Suppressor macrophage treated with lipopolysaccharide for 1 hour (primary cell): ENCODE measurements at regions not wholly inside any gene's neighbourhood (a gene's known extent, or its start where the extent isn't known, plus 50 kb on each side); places are given as distances from the start of the nearest gene placed in this dataset.
"Not testable (repeated sequence)": the region's sequence is repeated elsewhere in the genome, so short reads cannot be mapped to it uniquely, and the experiment has no call there.

Experiments used
- DNase-seq, 3 donors: peaks; one replicate each; pipeline ENCODE4 v3.0.0-alpha.2; 2020 to 2022

- DNase-seq, result not testable (repeated sequence)
Observed at GRCh38 chr15:29648415-29648814, 173.9 kb downstream of the TJP1 start.

GRCh38 chr15:29645841-29646240, 176.4 kb downstream of the TJP1 start:
- DNase-seq, result no peak

GRCh38 chr15:29644361-29644760, 177.9 kb downstream of the TJP1 start:
- DNase-seq, result not testable (repeated sequence)

GRCh38 chr15:29638781-29639180, 183.5 kb downstream of the TJP1 start:
- DNase-seq, result no peak

- DNase-seq, result no peak
Observed at GRCh38 chr15:29638011-29638410, 184.3 kb downstream of the TJP1 start.

GRCh38 chr15:29637555-29637954, 184.7 kb downstream of the TJP1 start:
- DNase-seq, result no peak

- no peak for DNase-seq
Observed at GRCh38 chr15:29636921-29637320, 185.3 kb downstream of the TJP1 start.

GRCh38 chr15:29636140-29636539, 186.1 kb downstream of the TJP1 start:
- DNase-seq, result no peak

- DNase-seq, result no peak
Observed at GRCh38 chr15:29635513-29636098, 186.7 kb downstream of the TJP1 start.

GRCh38 chr15:29633971-29634370, 188.3 kb downstream of the TJP1 start:
- no peak for DNase-seq

GRCh38 chr15:29632671-29633406, 189.4 kb downstream of the TJP1 start:
- DNase-seq, result no peak

GRCh38 chr15:29631076-29632070, 190.9 kb downstream of the TJP1 start:
- no peak for DNase-seq

GRCh38 chr15:29624271-29624670, 198.0 kb downstream of the TJP1 start:
- no peak for DNase-seq

- DNase-seq, result no peak
Observed at GRCh38 chr15:29623116-29623639, 199.1 kb downstream of the TJP1 start.

- DNase-seq, result no peak
Observed at GRCh38 chr15:29622637-29623036, 199.6 kb downstream of the TJP1 start.

GRCh38 chr15:29621616-29622015, 200.7 kb downstream of the TJP1 start:
- DNase-seq, result no peak

GRCh38 chr15:29618586-29618985, 203.7 kb downstream of the TJP1 start:
- DNase-seq, result no peak

GRCh38 chr15:29616512-29616911, 205.8 kb downstream of the TJP1 start:
- DNase-seq, result no peak

GRCh38 chr15:29615791-29616190, 206.5 kb downstream of the TJP1 start:
- DNase-seq, result no peak

GRCh38 chr15:29613951-29614382, 208.3 kb downstream of the TJP1 start:
- no peak for DNase-seq

- no peak for DNase-seq
Observed at GRCh38 chr15:29612701-29613100, 209.6 kb downstream of the TJP1 start.

GRCh38 chr15:29612096-29612495, 210.2 kb downstream of the TJP1 start:
- no peak for DNase-seq

GRCh38 chr15:29611057-29611456, 211.2 kb downstream of the TJP1 start:
- DNase-seq, result no peak
